ENCODE measurements at regions not wholly inside any gene's neighbourhood (a gene's known extent, or its start where the extent isn't known, plus 50 kb on each side); places are given as distances from the start of the nearest gene placed in this dataset.
"Not testable (repeated sequence)": the region's sequence is repeated elsewhere in the genome, so short reads cannot be mapped to it uniquely, and the experiment has no call there.

- Mint-ChIP-seq H3K36me3 (ENCODE audit: low read depth) (no peaks in the 10 kb centered on the region), H3K4me1 (ENCODE audit: low read depth) (no peaks in the 10 kb centered on the region)
- no peak for DNase-seq (ENCODE audit: low spot score)
Observed at GRCh38 chr5:164504141-164504772, 998.8 kb downstream of the MAT2B start.

GRCh38 chr5:164505791-164506190 is 1000.4 kb downstream of the MAT2B start:
- Mint-ChIP-seq H3K36me3 (ENCODE audit: low read depth) (no peaks in the 10 kb centered on the region), H3K27ac (no peak overlapping the region), H3K4me3 (no peak overlapping the region), H3K4me1 (ENCODE audit: low read depth) (no peaks in the 10 kb centered on the region), H3K9me3 (no peaks in the 10 kb centered on the region), H3K27me3 (ENCODE audit: low read depth) (no peaks in the 10 kb centered on the region)
- no peak for DNase-seq (ENCODE audit: low spot score)

More at GRCh38 chr5:164504141-164504772, 998.8 kb downstream of the MAT2B start:
- no peak overlapping the region for H3K27ac Mint-ChIP-seq
- H3K9me3 Mint-ChIP-seq, result no peaks in the 10 kb centered on the region
- no peaks in the 10 kb centered on the region for H3K27me3 Mint-ChIP-seq (ENCODE audit: low read depth)
- no peak overlapping the region for H3K4me3 Mint-ChIP-seq

DNA sequence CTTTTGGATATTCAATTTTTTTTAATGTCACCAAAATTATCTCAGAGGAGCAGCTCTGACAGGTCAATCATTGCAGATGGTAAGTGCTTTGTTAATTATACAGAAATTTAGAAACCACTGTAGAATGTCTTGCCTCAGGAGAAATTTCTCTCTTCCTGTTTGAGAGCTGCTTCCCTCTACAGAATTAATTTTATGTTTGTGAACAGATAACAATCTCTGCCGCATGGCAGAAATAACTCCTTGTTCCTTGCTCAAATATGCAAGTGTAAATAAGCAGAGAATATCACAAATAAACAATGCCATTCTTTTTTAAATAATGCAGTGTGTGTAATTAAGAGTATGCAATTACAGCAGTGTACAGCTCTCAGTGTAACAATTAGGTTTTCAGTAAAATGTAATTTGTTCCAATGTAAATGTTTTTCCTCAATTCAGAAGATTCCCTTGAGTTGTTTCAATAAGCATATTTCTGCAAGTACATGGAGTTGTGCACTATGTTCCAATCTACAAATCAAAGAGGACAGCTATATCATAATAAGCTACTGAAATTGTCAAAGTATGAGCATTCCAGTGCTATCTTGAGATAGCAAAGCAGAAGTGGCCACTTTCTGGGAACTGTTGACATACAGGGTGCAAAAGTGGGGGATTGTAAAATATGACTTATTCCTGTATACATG is 1012.8 kb downstream of the MAT2B start:
- no peak overlapping the region for H3K4me3 Mint-ChIP-seq
- H3K9me3 Mint-ChIP-seq, result peaks cover 9% of the 10 kb centered on the region
- no peak for DNase-seq (ENCODE audit: low spot score)
- H3K27ac Mint-ChIP-seq, result no peak overlapping the region
- no peaks in the 10 kb centered on the region for H3K4me1 Mint-ChIP-seq (ENCODE audit: low read depth)
- H3K27me3 Mint-ChIP-seq (ENCODE audit: low read depth), result no peaks in the 10 kb centered on the region
- no peaks in the 10 kb centered on the region for H3K36me3 Mint-ChIP-seq (ENCODE audit: low read depth)

DNA sequence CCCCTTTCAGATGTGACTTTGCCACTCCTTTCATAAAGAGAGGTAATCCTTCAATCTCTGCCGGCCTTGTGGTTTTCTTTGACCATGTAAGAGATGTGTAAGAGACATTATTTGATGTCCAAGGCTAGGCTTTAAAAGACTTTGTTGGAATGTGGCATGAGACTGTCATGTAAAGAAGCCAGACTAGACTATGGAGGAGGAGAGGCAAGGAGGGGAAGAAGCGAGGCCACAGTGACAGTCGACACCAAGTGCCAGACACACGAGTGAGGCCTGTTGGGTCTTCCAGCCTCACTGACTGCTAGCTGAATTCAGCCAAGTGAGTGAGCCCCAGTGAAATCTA is 1013.3 kb downstream of the MAT2B start:
- Mint-ChIP-seq H3K9me3 (peaks cover 8% of the 10 kb centered on the region), H3K4me1 (ENCODE audit: low read depth) (no peaks in the 10 kb centered on the region), H3K36me3 (ENCODE audit: low read depth) (no peaks in the 10 kb centered on the region), H3K4me3 (no peak overlapping the region), H3K27me3 (ENCODE audit: low read depth) (no peaks in the 10 kb centered on the region), H3K27ac (no peak overlapping the region)
- DNase-seq (ENCODE audit: low spot score), result no peak

- H3K27ac Mint-ChIP-seq, result no peak overlapping the region
- H3K9me3 Mint-ChIP-seq, result peaks cover 7% of the 10 kb centered on the region
- H3K4me1 Mint-ChIP-seq (ENCODE audit: low read depth), result no peaks in the 10 kb centered on the region
- no peak for DNase-seq (ENCODE audit: low spot score)
- H3K4me3 Mint-ChIP-seq, result no peak overlapping the region
- H3K36me3 Mint-ChIP-seq (ENCODE audit: low read depth), result no peaks in the 10 kb centered on the region
- no peaks in the 10 kb centered on the region for H3K27me3 Mint-ChIP-seq (ENCODE audit: low read depth)
Observed at GRCh38 chr5:164532235-164532900, 1026.9 kb downstream of the MAT2B start.

GRCh38 chr5:164533426-164533825 is 1028.0 kb downstream of the MAT2B start:
- not testable (repeated sequence) for H3K36me3 Mint-ChIP-seq (ENCODE audit: low read depth); H3K27me3 Mint-ChIP-seq (ENCODE audit: low read depth); H3K4me3 Mint-ChIP-seq; H3K9me3 Mint-ChIP-seq; H3K4me1 Mint-ChIP-seq (ENCODE audit: low read depth); DNase-seq (ENCODE audit: low spot score); H3K27ac Mint-ChIP-seq

- H3K9me3 Mint-ChIP-seq, result no peaks in the 10 kb centered on the region
- H3K36me3 Mint-ChIP-seq (ENCODE audit: low read depth), result no peaks in the 10 kb centered on the region
- H3K27me3 Mint-ChIP-seq (ENCODE audit: low read depth), result no peaks in the 10 kb centered on the region
- H3K4me1 Mint-ChIP-seq (ENCODE audit: low read depth), result no peaks in the 10 kb centered on the region
- no peak for DNase-seq (ENCODE audit: low spot score)
- H3K27ac Mint-ChIP-seq, result no peak overlapping the region
- H3K4me3 Mint-ChIP-seq, result no peak overlapping the region
Observed at GRCh38 chr5:164540174-164540573, 1034.8 kb downstream of the MAT2B start.

DNA sequence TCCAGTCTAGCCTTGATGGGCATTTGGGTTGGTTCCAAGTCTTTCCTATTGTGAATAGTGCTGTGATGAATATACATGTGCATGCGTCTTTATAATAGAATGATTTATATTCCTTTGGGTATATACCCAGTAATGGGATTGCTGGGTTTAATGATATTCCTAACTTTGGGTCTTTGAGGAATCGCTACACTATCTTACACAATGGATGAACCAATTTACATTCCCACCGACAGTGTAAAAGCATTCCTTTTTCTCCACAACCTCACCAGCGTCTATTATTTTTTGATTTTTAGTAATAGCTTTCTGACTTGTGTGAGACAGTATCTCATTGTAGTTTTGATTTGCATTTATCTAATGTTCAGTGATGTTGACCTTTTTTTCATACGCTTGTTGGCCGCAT is 1040.1 kb downstream of the MAT2B start:
- H3K4me1 Mint-ChIP-seq (ENCODE audit: low read depth), result no peaks in the 10 kb centered on the region

DNA sequence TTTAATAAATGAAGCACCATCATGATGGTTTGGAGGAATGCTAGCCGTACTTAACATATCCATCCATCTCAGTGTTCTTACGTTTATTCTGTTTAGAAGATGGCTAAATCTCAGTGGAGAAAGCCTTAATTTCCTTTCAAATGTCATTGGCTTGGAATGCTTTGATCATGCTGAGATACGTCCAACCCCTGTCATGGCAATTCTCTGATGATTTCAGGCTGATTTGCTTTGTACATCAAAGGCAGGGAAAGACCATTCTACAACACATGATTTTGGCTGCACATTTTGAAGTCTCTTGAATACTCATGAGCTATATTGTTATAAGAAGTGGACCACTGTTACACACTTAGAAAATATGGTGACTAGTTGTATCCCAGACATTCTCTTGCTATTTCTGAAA is 1048.4 kb downstream of the MAT2B start:
- H3K4me3 Mint-ChIP-seq, result no peak overlapping the region
- DNase-seq (ENCODE audit: low spot score), result no peak
- no peaks in the 10 kb centered on the region for H3K36me3 Mint-ChIP-seq (ENCODE audit: low read depth)
- no peak overlapping the region for H3K27ac Mint-ChIP-seq
- no peaks in the 10 kb centered on the region for H3K9me3 Mint-ChIP-seq
- H3K27me3 Mint-ChIP-seq (ENCODE audit: low read depth), result no peaks in the 10 kb centered on the region
- H3K4me1 Mint-ChIP-seq (ENCODE audit: low read depth), result no peaks in the 10 kb centered on the region

More for the DNA sequence above, 1040.1 kb downstream of the MAT2B start:
- no peaks in the 10 kb centered on the region for H3K9me3 Mint-ChIP-seq
- H3K36me3 Mint-ChIP-seq (ENCODE audit: low read depth), result no peaks in the 10 kb centered on the region
- DNase-seq (ENCODE audit: low spot score), result no peak
- no peaks in the 10 kb centered on the region for H3K27me3 Mint-ChIP-seq (ENCODE audit: low read depth)
- H3K4me3 Mint-ChIP-seq, result no peak overlapping the region
- no peak overlapping the region for H3K27ac Mint-ChIP-seq

- no peaks in the 10 kb centered on the region for H3K27me3 Mint-ChIP-seq (ENCODE audit: low read depth)
- H3K36me3 Mint-ChIP-seq (ENCODE audit: low read depth), result no peaks in the 10 kb centered on the region
- H3K4me3 Mint-ChIP-seq, result no peak overlapping the region
- H3K27ac Mint-ChIP-seq, result no peak overlapping the region
- DNase-seq (ENCODE audit: low spot score), result no peak
- H3K9me3 Mint-ChIP-seq, result no peaks in the 10 kb centered on the region
- no peaks in the 10 kb centered on the region for H3K4me1 Mint-ChIP-seq (ENCODE audit: low read depth)
Observed at GRCh38 chr5:164555809-164556208, 1050.4 kb downstream of the MAT2B start.

- Mint-ChIP-seq H3K4me3 (no peak overlapping the region), H3K4me1 (ENCODE audit: low read depth) (no peaks in the 10 kb centered on the region), H3K9me3 (no peaks in the 10 kb centered on the region), H3K27me3 (ENCODE audit: low read depth) (no peaks in the 10 kb centered on the region), H3K27ac (no peak overlapping the region), H3K36me3 (ENCODE audit: low read depth) (no peaks in the 10 kb centered on the region)
- no peak for DNase-seq (ENCODE audit: low spot score)
Observed at GRCh38 chr5:164560216-164560615, 1054.8 kb downstream of the MAT2B start.

DNA sequence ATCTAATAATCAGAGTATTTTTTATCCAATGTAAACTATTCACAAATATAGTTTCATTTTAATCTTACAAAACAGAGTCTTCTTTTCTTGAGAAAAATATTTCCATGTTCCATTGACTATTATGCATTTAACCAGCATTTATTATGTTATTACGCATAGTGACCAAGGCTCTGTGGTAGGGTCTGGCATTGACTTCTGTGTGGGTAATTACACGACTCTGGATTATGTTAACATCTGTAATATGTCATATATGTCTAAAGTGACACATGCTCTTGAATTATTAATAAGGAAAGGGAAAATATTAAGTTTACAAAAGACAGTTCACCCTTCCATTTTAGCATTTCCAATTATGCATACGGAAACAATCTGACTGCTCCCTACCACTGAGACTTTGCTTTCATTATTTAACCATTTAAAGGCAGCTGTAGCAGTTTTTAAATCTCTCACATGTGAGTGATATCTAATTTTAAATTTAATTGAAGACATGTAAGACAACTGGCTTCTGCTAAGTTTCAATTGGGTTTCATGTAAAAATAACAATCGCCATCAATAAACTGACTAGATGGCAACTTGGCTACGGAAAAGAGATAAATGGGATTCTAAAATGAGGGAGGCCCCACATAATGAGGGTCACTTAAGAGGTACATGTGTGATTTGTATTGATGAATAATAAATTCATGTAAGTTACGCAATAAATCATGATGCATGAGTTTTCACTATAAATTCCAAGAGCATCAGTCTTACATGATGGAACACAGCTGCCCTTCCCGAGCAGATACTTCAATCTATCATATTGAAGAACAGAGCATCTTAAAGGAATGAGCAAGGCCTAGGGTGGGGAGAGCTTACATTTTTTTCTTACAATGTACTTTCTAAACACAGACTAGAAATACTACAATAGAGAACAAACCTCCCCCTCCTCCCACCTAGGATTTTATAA is 1056.8 kb downstream of the MAT2B start:
- Mint-ChIP-seq H3K4me1 (ENCODE audit: low read depth) (no peaks in the 10 kb centered on the region), H3K27ac (no peak overlapping the region), H3K27me3 (ENCODE audit: low read depth) (no peaks in the 10 kb centered on the region), H3K36me3 (ENCODE audit: low read depth) (no peaks in the 10 kb centered on the region), H3K4me3 (no peak overlapping the region), H3K9me3 (no peaks in the 10 kb centered on the region)
- DNase-seq (ENCODE audit: low spot score), result no peak

DNA sequence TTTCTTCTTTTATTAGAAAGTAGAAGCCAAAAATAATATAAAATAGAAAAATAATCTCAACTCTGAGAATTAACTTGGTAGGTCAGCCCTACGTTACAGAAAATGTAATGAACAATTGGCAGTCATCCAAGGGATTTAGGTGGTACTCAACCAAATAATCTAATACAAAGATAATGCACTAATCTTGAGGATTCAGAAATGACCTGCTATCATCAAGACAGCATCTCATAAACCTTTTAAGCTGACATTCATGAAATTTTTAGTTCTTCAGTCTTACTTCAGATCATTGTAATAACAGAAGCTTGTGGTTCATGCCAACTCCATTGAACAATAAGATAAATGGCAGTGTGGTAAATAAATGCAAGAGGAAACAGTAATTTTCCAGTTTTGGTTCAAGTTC is 1058.0 kb downstream of the MAT2B start:
- no peaks in the 10 kb centered on the region for H3K9me3 Mint-ChIP-seq
- H3K4me3 Mint-ChIP-seq, result no peak overlapping the region
- no peak overlapping the region for H3K27ac Mint-ChIP-seq
- no peaks in the 10 kb centered on the region for H3K36me3 Mint-ChIP-seq (ENCODE audit: low read depth)
- no peaks in the 10 kb centered on the region for H3K27me3 Mint-ChIP-seq (ENCODE audit: low read depth)
- H3K4me1 Mint-ChIP-seq (ENCODE audit: low read depth), result no peaks in the 10 kb centered on the region
- no peak for DNase-seq (ENCODE audit: low spot score)

DNA sequence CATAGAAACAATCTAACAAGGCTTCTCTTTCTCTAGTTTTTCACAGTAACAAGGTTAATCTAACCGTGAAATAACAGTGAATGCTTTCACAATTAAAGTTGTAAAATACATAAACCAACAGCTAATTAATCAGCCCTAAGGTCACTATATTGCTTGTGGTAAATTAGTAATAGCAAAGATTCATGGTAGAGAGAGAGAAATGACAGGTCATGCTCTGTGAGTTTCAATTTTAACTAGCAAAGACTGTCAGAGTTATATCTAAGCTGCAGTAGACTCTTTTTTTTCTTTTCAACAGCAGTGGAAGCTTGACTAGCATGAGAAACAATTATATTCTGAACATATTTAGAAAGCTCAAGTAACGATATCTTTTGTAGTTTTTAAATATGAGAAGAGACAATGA is 1068.0 kb downstream of the MAT2B start:
- H3K4me1 Mint-ChIP-seq (ENCODE audit: low read depth), result no peaks in the 10 kb centered on the region
- DNase-seq (ENCODE audit: low spot score), result no peak
- no peaks in the 10 kb centered on the region for H3K27me3 Mint-ChIP-seq (ENCODE audit: low read depth)

More for the DNA sequence above, 1068.0 kb downstream of the MAT2B start:
- Mint-ChIP-seq H3K4me3 (no peak overlapping the region), H3K36me3 (ENCODE audit: low read depth) (no peaks in the 10 kb centered on the region), H3K9me3 (peaks cover 12% of the 10 kb centered on the region), H3K27ac (no peak overlapping the region)
